Gastroesophageal sphincter (tissue), 3 donors: ENCODE measurements at regions not wholly inside any gene's neighbourhood (a gene's known extent, or its start where the extent isn't known, plus 50 kb on each side); places are given as distances from the start of the nearest gene placed in this dataset.

Experiments used
- EP300 ChIP-seq: sonication (generic); formaldehyde crosslinking; IDR thresholded peaks from one replicate; pipeline ENCODE4 v1.6.1; 2017; ENCODE audit warnings: antibody characterized with exemption, mild to moderate bottlenecking
- POLR2A ChIP-seq, 2 donors: fragments of 450-650 bp; IDR thresholded peaks; one replicate each; pipeline ENCODE4 v1.6.1; 2017; ENCODE audit warnings: antibody characterized with exemption in 2 of 2, mild to moderate bottlenecking in 2 of 2, moderate library complexity in 1 of 2
- POLR2AphosphoS5 ChIP-seq: sonication (generic); formaldehyde crosslinking; IDR thresholded peaks from one replicate; pipeline ENCODE4 v1.6.1; 2017; ENCODE audit warnings: antibody characterized with exemption
- TF ChIP-seq, protein P1 (sequence below), 4 experiments: fragments of 200-600 bp in 2 of 4; fragments of 450-650 bp in 2 of 4; sonication (generic) in 1 of 4; IDR thresholded peaks; one replicate each; pipeline ENCODE4 v1.5.1; 2017 to 2019; ENCODE audit warnings: antibody characterized with exemption in 4 of 4, mild to moderate bottlenecking in 2 of 4, moderate library complexity in 2 of 4

DNA sequence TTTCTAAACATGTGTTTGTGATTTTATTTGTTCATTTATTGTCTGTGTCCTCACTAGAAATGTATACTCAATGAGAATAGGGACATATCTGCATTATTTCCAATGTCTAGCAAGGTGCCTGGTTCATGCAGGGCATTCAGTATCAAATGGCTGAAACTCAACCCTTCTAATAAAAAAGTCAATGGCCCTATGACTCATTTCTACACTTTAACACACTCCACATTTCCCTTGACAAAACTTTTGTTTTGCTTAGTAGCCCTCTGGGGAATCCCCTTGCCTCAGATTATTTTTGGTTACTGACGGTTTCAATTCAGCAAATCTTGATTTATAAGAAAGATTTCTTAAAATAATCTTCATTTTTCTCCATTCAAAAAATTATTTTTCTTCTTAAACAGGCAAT, 206.0 kb upstream of the DMRTA1 start:
- TF ChIP-seq, protein P1, sequence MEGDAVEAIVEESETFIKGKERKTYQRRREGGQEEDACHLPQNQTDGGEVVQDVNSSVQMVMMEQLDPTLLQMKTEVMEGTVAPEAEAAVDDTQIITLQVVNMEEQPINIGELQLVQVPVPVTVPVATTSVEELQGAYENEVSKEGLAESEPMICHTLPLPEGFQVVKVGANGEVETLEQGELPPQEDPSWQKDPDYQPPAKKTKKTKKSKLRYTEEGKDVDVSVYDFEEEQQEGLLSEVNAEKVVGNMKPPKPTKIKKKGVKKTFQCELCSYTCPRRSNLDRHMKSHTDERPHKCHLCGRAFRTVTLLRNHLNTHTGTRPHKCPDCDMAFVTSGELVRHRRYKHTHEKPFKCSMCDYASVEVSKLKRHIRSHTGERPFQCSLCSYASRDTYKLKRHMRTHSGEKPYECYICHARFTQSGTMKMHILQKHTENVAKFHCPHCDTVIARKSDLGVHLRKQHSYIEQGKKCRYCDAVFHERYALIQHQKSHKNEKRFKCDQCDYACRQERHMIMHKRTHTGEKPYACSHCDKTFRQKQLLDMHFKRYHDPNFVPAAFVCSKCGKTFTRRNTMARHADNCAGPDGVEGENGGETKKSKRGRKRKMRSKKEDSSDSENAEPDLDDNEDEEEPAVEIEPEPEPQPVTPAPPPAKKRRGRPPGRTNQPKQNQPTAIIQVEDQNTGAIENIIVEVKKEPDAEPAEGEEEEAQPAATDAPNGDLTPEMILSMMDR (IDR thresholded peaks at IDR 0.05), result no peak
- TF ChIP-seq POLR2AphosphoS5, result no peak
- TF ChIP-seq POLR2A (IDR thresholded peaks at IDR 0.05), result no peak
- no peak for TF ChIP-seq EP300
